ENCODE measurements at regions not wholly inside any gene's neighbourhood (a gene's known extent, or its start where the extent isn't known, plus 50 kb on each side); places are given as distances from the start of the nearest gene placed in this dataset.

DNA sequence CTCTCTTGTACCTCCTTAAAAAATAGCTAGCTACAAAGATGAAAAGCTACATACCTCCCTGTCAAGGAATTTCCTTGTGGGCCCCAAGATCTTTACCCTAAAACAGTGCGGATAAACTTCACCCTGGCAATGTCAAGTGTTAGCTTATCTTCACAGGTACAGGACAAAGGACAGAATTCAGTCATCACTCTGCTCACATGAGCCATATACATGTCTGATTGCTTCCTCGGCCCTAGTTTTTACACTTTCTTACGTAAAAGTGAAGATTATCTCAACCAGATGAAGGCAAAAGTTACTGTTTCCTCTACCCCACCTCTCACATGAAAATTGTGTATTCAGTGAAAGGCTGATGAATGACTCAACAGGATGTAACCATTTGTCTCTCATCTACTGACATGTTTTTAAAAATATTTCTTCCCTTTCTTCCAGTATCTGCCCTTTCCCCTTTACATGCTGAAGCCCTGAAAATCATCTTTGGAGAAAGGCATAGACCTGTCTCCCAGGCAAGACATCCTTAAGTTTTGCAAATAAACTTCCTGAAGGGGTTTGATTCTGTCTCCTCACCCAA is 890.1 kb downstream of the GALC start:
- 88 to 92% methylated on average over 1 to 3 of the region's 3 CpGs for WGBS, 2 experiments (ENCODE audit: insufficient coverage in 2 of 2)
- no peak overlapping the region for H3K4me3 ChIP-seq (ENCODE audit: extremely low read depth, insufficient read depth, low read length, poor library complexity, severe bottlenecking)
- H3K27ac ChIP-seq (ENCODE audit: low read depth, low read length, severe bottlenecking): no peak overlapping the region

DNA sequence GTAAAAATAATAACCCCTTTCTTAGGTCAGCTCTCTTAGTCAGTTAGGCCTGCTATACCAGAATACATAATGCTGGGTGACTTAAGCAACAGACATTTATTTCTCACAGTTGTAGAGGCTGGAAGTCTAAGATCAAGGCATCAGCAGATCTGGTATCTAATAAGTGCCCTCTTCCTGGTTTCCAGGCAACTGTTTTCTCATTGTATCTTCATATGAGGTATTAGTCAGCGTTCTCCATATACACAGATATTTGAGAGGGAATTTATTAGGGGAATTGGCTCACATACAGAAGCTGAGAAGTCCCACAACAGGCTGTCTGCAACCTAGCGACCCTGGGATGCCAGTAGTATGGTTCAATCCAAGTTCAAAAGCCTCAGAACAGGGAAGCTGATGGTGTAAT is 896.0 kb downstream of the GALC start:
- peaks cover 7% of the 10 kb centered on the region for H3K4me1 ChIP-seq (ENCODE audit: control insufficient read depth, insufficient read depth, low read length, poor library complexity, severe bottlenecking)
- H3K9me3 ChIP-seq (ENCODE audit: control insufficient read depth, low read length): no peaks in the 10 kb centered on the region
- WGBS, 2 experiments (ENCODE audit: insufficient coverage in 2 of 2): 89 to 93% methylated on average over 1 of the region's 2 CpGs
- no peaks in the 10 kb centered on the region for H3K36me3 ChIP-seq (ENCODE audit: control insufficient read depth, insufficient read depth, low read length)
- H3K27ac ChIP-seq (ENCODE audit: low read depth, low read length, severe bottlenecking): no peak overlapping the region
- H3K4me3 ChIP-seq (ENCODE audit: extremely low read depth, insufficient read depth, low read length, poor library complexity, severe bottlenecking): no peak overlapping the region

More for the DNA sequence above, 890.1 kb downstream of the GALC start:
- Histone ChIP-seq H3K4me1 (ENCODE audit: control insufficient read depth, insufficient read depth, low read length, poor library complexity, severe bottlenecking) (peaks cover 4% of the 10 kb centered on the region), H3K9me3 (ENCODE audit: control insufficient read depth, low read length) (no peaks in the 10 kb centered on the region), H3K36me3 (ENCODE audit: control insufficient read depth, insufficient read depth, low read length) (no peaks in the 10 kb centered on the region)

DNA sequence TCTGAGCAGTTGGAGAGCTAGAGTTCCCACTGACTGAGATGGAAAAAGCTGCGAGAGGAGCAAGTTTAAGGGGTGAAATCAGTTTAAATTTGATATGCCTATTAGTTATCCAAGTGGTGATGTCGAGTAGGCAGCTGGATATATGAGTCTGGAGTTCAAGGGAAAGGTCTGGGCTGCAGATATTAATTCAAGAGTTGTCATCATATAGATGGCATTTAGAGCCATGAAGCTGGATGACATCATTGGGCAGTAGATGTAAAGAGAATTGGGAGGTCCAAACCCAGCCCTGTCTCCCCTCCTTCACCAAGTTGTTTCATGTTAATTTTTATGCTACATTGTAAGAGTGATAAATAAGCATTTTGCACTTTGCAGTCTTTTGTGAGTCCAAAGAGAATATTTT is 898.1 kb downstream of the GALC start:
- no peak overlapping the region for H3K4me3 ChIP-seq (ENCODE audit: extremely low read depth, insufficient read depth, low read length, poor library complexity, severe bottlenecking)
- H3K36me3 ChIP-seq (ENCODE audit: control insufficient read depth, insufficient read depth, low read length): no peaks in the 10 kb centered on the region
- no peaks in the 10 kb centered on the region for H3K9me3 ChIP-seq (ENCODE audit: control insufficient read depth, low read length)
- H3K4me1 ChIP-seq (ENCODE audit: control insufficient read depth, insufficient read depth, low read length, poor library complexity, severe bottlenecking): peaks cover 7% of the 10 kb centered on the region
- no peak overlapping the region for H3K27ac ChIP-seq (ENCODE audit: low read depth, low read length, severe bottlenecking)
- 84 to 93% methylated on average over 2 of the region's 2 CpGs for WGBS, 2 experiments (ENCODE audit: insufficient coverage in 2 of 2)

DNA sequence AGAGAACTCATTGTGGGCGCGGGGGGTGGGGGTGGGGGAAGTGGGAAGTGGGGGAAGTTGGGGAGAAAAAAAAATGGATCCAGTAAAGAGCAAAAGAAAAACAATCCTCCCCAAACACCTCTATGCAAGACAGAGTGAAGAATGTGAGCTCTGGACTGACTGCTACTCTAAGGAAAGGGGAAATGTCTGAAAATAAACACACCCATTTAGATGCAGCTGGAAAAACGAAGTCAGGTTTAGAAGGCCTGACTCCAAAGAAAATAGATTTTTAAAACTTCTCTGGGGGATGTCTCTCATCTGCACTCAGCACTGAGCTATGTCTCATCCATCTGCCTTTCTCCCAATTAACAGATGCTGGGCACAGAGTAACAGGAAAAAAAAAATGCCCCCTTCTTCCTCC is 904.4 kb downstream of the GALC start:
- 83% methylated on average over 1 of the region's 3 CpGs; no CpG with 5 or more reads in 1 of the 2 experiments for WGBS, 2 experiments (ENCODE audit: insufficient coverage in 2 of 2)
- H3K36me3 ChIP-seq (ENCODE audit: control insufficient read depth, insufficient read depth, low read length): no peaks in the 10 kb centered on the region
- H3K4me3 ChIP-seq (ENCODE audit: extremely low read depth, insufficient read depth, low read length, poor library complexity, severe bottlenecking): no peak overlapping the region
- H3K9me3 ChIP-seq (ENCODE audit: control insufficient read depth, low read length): no peaks in the 10 kb centered on the region
- no peaks in the 10 kb centered on the region for H3K4me1 ChIP-seq (ENCODE audit: control insufficient read depth, insufficient read depth, low read length, poor library complexity, severe bottlenecking)
- H3K27ac ChIP-seq (ENCODE audit: low read depth, low read length, severe bottlenecking): no peak overlapping the region

DNA sequence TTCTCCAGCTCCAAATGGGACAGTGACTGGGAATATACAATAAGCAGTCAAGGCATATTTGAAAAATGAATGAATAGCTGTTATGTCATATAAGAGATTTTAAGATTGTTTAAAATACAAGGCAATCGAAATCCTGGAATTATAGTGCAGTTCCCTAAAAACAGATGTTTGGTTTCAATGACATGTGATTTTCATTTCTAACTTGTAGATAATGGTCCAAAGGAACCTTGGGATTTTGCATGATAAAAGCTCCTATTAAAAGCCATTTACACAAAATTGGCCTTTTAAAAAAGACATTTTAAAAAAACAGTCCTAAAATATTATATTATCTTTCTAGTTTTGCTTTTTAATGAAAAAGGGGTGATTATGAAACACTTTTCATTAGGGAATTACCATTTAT is 905.1 kb downstream of the GALC start:
- 80% methylated on average over 1 of the region's 1 CpG; no CpG with 5 or more reads in 1 of the 2 experiments for WGBS, 2 experiments (ENCODE audit: insufficient coverage in 2 of 2)
- H3K27ac ChIP-seq (ENCODE audit: low read depth, low read length, severe bottlenecking): no peak overlapping the region

DNA sequence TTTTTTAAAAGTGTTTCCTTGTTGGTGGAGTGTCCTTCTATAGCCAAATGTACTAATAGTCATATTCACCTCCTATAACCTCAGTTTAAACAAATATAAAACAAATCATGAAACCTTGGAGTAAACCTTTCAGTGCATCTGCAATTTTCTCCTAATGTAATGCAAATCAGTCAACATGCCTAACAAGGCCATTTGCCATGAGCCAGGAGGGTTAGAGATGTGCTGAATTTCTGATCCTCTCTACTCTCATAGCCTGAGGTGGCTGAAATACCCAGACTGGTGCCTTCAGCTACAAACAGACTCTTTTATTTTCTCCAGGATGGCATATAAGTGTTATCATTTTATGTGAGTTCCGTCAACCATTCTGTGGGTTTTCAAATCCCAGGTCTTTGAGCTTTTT is 908.1 kb downstream of the GALC start:
- Histone ChIP-seq H3K27ac (ENCODE audit: low read depth, low read length, severe bottlenecking) (no peak overlapping the region), H3K4me3 (ENCODE audit: extremely low read depth, insufficient read depth, low read length, poor library complexity, severe bottlenecking) (no peak overlapping the region), H3K9me3 (ENCODE audit: control insufficient read depth, low read length) (no peaks in the 10 kb centered on the region), H3K36me3 (ENCODE audit: control insufficient read depth, insufficient read depth, low read length) (no peaks in the 10 kb centered on the region), H3K4me1 (ENCODE audit: control insufficient read depth, insufficient read depth, low read length, poor library complexity, severe bottlenecking) (no peaks in the 10 kb centered on the region)
- WGBS, 2 experiments (ENCODE audit: insufficient coverage in 2 of 2): no CpG with 5 or more reads among the region's 1 CpG

More for the DNA sequence above, 905.1 kb downstream of the GALC start:
- no peak overlapping the region for H3K4me3 ChIP-seq (ENCODE audit: extremely low read depth, insufficient read depth, low read length, poor library complexity, severe bottlenecking)
- H3K36me3 ChIP-seq (ENCODE audit: control insufficient read depth, insufficient read depth, low read length): no peaks in the 10 kb centered on the region
- no peaks in the 10 kb centered on the region for H3K9me3 ChIP-seq (ENCODE audit: control insufficient read depth, low read length)
- H3K4me1 ChIP-seq (ENCODE audit: control insufficient read depth, insufficient read depth, low read length, poor library complexity, severe bottlenecking): no peaks in the 10 kb centered on the region

DNA sequence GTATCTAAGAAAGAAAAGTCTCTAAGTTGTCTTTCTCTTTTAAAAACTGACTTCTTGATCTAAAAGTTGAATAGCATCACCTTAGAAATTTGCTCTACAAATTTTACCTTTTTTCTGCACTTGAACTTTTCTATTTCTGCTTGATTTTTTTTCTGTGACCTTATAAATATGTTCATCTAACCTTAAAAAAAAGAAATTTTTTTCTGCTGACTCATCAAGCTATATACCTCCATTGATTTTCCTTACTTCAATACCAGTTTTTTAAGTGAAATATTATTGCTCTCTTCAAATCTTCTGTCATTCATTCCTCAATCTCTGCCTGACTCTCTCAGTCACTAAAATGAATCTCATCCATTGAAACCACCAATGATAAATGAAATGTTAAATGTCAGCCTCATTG is 910.1 kb downstream of the GALC start:
- Histone ChIP-seq H3K4me3 (ENCODE audit: extremely low read depth, insufficient read depth, low read length, poor library complexity, severe bottlenecking) (no peak overlapping the region), H3K9me3 (ENCODE audit: control insufficient read depth, low read length) (no peaks in the 10 kb centered on the region), H3K4me1 (ENCODE audit: control insufficient read depth, insufficient read depth, low read length, poor library complexity, severe bottlenecking) (no peaks in the 10 kb centered on the region)

DNA sequence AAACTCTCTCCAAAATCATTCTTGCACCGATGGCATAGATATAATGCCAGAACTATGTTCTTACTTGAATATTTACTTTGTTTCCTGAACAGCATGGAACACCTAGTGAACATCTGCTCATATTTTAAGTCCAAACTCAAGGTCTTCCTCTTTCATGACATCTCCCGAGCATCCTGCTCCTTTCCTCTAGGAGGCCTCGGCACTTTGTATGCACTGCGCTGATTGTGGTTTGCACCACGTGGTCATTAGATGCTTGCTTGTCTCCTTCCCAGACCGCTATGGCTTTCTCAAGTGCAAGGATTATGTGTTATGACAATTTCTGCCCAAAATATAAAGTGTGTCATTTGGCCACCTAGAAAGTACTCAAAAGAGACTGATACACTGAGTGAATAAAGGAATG is 912.0 kb downstream of the GALC start:
- WGBS, 2 experiments (ENCODE audit: insufficient coverage in 2 of 2): 79 to 93% methylated on average over 3 to 5 of the region's 6 CpGs
- no peaks in the 10 kb centered on the region for H3K9me3 ChIP-seq (ENCODE audit: control insufficient read depth, low read length)
- no peaks in the 10 kb centered on the region for H3K36me3 ChIP-seq (ENCODE audit: control insufficient read depth, insufficient read depth, low read length)
- H3K4me1 ChIP-seq (ENCODE audit: control insufficient read depth, insufficient read depth, low read length, poor library complexity, severe bottlenecking): no peaks in the 10 kb centered on the region
- no peak overlapping the region for H3K27ac ChIP-seq (ENCODE audit: low read depth, low read length, severe bottlenecking)
- no peak overlapping the region for H3K4me3 ChIP-seq (ENCODE audit: extremely low read depth, insufficient read depth, low read length, poor library complexity, severe bottlenecking)

More for the DNA sequence above, 910.1 kb downstream of the GALC start:
- Histone ChIP-seq H3K27ac (ENCODE audit: low read depth, low read length, severe bottlenecking) (no peak overlapping the region), H3K36me3 (ENCODE audit: control insufficient read depth, insufficient read depth, low read length) (no peaks in the 10 kb centered on the region)

DNA sequence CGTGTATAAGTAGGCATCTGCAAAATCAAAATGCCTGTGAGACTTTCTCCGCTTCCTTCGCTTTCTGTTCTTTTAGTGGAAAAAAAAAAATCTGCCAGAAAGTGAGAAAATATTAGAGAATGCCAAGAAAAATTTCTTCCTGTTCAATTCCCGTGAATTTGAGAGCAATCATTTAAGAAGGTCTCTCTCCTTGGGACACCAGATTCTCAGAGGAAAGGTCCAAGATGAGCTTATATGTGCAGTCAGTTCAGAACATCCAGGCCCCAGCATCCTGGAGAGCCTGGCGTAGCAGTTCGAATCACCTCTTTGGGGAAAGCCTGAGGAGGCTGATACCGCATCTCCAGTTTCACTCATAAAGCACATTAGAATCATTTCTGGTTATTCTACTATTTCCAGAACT is 912.8 kb downstream of the GALC start:
- Histone ChIP-seq H3K4me1 (ENCODE audit: control insufficient read depth, insufficient read depth, low read length, poor library complexity, severe bottlenecking) (no peaks in the 10 kb centered on the region), H3K27ac (ENCODE audit: low read depth, low read length, severe bottlenecking) (no peak overlapping the region), H3K9me3 (ENCODE audit: control insufficient read depth, low read length) (no peaks in the 10 kb centered on the region), H3K36me3 (ENCODE audit: control insufficient read depth, insufficient read depth, low read length) (no peaks in the 10 kb centered on the region), H3K4me3 (ENCODE audit: extremely low read depth, insufficient read depth, low read length, poor library complexity, severe bottlenecking) (no peak overlapping the region)
- 88 to 95% methylated on average over 6 of the region's 7 CpGs for WGBS, 2 experiments (ENCODE audit: insufficient coverage in 2 of 2)

DNA sequence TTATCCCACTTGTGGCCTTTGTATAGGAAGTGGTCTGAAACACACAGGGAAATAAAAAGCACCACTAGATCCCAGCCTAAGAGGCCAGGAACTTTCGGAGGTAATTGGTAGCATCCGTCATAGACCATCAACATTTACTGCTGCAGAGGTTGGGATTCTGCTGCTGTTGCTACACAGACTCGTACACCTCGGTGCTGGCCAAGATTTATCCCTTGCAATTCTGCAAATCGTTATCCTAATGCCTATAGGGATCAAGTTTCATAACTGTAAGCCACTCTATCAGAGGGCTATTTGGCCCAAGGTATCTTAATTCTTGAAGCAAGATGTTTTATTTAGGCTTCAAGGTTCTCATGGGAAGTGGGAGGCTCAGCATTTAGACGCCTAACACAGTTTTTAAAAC is 913.6 kb downstream of the GALC start:
- Histone ChIP-seq H3K4me3 (ENCODE audit: extremely low read depth, insufficient read depth, low read length, poor library complexity, severe bottlenecking) (no peak overlapping the region), H3K36me3 (ENCODE audit: control insufficient read depth, insufficient read depth, low read length) (no peaks in the 10 kb centered on the region), H3K9me3 (ENCODE audit: control insufficient read depth, low read length) (no peaks in the 10 kb centered on the region), H3K4me1 (ENCODE audit: control insufficient read depth, insufficient read depth, low read length, poor library complexity, severe bottlenecking) (no peaks in the 10 kb centered on the region), H3K27ac (ENCODE audit: low read depth, low read length, severe bottlenecking) (no peak overlapping the region)
- 89 to 92% methylated on average over 5 to 6 of the region's 6 CpGs for WGBS, 2 experiments (ENCODE audit: insufficient coverage in 2 of 2)

DNA sequence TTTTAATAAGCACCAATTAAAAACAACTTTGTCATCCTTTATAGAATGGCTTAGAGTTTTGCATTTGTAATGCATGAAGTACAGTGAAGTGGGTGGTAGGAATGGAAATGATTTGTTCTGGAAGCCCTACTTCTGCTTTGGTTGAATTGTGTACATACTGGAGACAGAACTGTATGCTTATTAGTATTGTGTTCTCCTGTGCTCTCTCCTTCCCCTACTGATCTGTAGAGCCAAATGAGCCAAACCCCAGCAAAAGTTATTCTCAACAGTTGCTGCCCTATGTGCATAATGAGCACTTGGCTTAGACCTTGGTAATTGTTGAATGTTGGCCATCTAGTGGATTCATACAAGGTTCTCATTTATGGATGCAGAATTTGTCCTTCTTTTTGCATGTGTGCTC is 916.1 kb downstream of the GALC start:
- H3K4me3 ChIP-seq (ENCODE audit: extremely low read depth, insufficient read depth, low read length, poor library complexity, severe bottlenecking): no peak overlapping the region
- no peaks in the 10 kb centered on the region for H3K9me3 ChIP-seq (ENCODE audit: control insufficient read depth, low read length)
- H3K27ac ChIP-seq (ENCODE audit: low read depth, low read length, severe bottlenecking): no peak overlapping the region
- no peaks in the 10 kb centered on the region for H3K36me3 ChIP-seq (ENCODE audit: control insufficient read depth, insufficient read depth, low read length)
- no peaks in the 10 kb centered on the region for H3K4me1 ChIP-seq (ENCODE audit: control insufficient read depth, insufficient read depth, low read length, poor library complexity, severe bottlenecking)
